Duodenal mucosa (tissue), 2 donors: ENCODE measurements at regions not wholly inside any gene's neighbourhood (a gene's known extent, or its start where the extent isn't known, plus 50 kb on each side); places are given as distances from the start of the nearest gene placed in this dataset.

Experiments
- H3K27ac ChIP-seq: one replicate; pipeline ENCODE4 v1.7.0; 2013; ENCODE audit warnings: low read depth, low read length
- H3K27me3 ChIP-seq, 2 donors: one replicate each; pipeline ENCODE4 v1.7.0; 2013; ENCODE audit warnings: low read length in 2 of 2, control low read depth in 1 of 2; ENCODE audit not compliant: insufficient read depth in 2 of 2, control insufficient read depth in 1 of 2
- H3K36me3 ChIP-seq, 2 donors: one replicate each; pipeline ENCODE4 v1.7.0; 2013; ENCODE audit warnings: low read length in 2 of 2, control low read depth in 1 of 2; ENCODE audit not compliant: insufficient read depth in 2 of 2, control insufficient read depth in 1 of 2
- H3K4me1 ChIP-seq, 2 donors: one replicate each; pipeline ENCODE4 v1.7.0; 2013; ENCODE audit warnings: low read length in 2 of 2, control low read depth in 1 of 2; ENCODE audit not compliant: insufficient read depth in 2 of 2, control insufficient read depth in 1 of 2
- H3K4me3 ChIP-seq, 2 donors: one replicate each; pipeline ENCODE4 v1.7.0; 2013; ENCODE audit warnings: low read length in 2 of 2, low read depth in 1 of 2
- H3K9ac ChIP-seq, 2 donors: one replicate each; pipeline ENCODE4 v1.7.0; 2013; ENCODE audit warnings: low read length in 2 of 2, low read depth in 1 of 2
- H3K9me3 ChIP-seq, 2 donors: one replicate each; pipeline ENCODE4 v1.7.0; 2013; ENCODE audit warnings: low read length in 2 of 2, control low read depth in 1 of 2; ENCODE audit not compliant: control insufficient read depth in 1 of 2

DNA sequence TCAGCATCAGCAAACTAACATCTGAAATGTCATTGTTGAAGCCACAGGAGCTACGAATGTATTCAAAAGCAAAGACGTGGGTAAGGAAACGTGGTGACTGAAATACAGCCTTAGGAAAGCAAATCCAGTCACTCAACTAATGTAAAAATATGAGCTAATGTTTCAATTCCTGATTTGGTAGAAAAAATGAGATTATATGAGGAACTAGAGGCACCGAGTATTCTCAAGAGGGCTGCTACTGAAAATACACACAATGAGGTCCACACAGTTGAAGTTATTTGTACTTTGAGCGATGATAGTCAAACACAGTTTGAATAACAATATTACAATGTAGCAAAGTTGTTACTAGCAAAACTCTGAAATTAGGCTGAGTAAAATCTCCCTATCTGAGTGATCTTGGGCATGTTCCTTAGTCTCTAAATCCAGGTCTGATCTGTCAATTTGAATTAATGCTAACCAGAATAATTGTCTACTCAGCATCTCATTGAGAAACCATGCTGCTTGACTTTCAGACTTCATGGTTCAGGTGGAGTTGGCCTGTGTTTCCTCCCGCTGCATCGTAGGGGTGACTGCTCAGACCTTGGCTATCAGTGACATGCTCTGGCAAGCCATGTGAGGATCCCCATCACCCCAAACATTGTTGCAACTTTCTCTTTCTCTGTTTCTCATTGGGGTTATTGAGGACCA, 467.1 kb upstream of the SOX5 start:
- no peak overlapping the region for H3K9ac ChIP-seq
- no peaks in the 10 kb centered on the region for H3K4me1 ChIP-seq
- no peaks in the 10 kb centered on the region for H3K27me3 ChIP-seq
- H3K36me3 ChIP-seq, result no peaks in the 10 kb centered on the region
- peaks cover 0 to 8% of the 10 kb centered on the region in 2 donors for H3K9me3 ChIP-seq
- no peak overlapping the region for H3K4me3 ChIP-seq
- no peak overlapping the region for H3K27ac ChIP-seq

DNA sequence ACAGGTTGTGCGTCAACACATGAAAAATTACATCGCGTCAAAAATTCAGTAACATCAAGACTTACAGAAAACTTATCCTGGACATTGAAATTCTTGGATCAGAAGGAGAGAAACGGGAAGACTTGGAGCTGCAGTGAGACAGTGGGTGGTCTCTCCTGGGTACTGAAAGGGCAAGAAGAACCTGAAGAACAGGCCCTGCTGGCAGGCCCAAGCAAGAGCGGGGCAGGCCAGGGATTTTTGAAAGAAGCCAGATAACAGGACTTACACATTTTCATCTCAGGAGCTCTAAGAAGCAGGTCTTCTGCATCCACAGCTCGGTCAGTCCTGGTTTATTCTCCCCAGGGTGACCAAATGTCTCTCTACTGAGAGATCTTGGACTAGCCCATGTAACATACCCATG, 466.5 kb upstream of the SOX5 start:
- H3K36me3 ChIP-seq, result no peaks in the 10 kb centered on the region
- H3K4me3 ChIP-seq, result no peak overlapping the region
- H3K27me3 ChIP-seq, result no peaks in the 10 kb centered on the region
- H3K9me3 ChIP-seq, result peaks cover 0 to 8% of the 10 kb centered on the region in 2 donors
- no peaks in the 10 kb centered on the region for H3K4me1 ChIP-seq
- no peak overlapping the region for H3K9ac ChIP-seq
- no peak overlapping the region for H3K27ac ChIP-seq

DNA sequence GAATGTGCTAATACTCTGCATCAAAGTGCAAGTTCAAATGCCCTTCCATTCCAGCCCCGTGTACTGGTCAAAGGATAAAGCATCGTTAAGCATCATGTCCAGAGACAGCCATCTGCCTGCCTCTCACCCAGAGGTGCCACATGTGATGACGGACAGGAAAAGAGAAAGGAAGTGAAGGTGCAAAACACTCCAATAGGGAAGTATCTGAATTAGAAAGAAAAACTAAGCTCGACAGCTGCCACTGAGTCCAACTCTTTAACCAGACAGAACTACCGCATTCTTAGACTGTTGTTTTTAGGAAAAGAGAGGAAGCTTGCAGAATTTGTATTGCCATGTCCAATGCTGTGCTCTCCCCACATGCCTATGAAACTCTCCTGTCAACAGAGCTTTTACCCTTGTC, 465.0 kb upstream of the SOX5 start:
- no peak overlapping the region for H3K27ac ChIP-seq
- H3K4me1 ChIP-seq, result no peaks in the 10 kb centered on the region
- H3K9me3 ChIP-seq, result peaks cover 0 to 4% of the 10 kb centered on the region in 2 donors
- no peaks in the 10 kb centered on the region for H3K27me3 ChIP-seq
- no peaks in the 10 kb centered on the region for H3K36me3 ChIP-seq
- no peak overlapping the region for H3K4me3 ChIP-seq
- no peak overlapping the region for H3K9ac ChIP-seq

DNA sequence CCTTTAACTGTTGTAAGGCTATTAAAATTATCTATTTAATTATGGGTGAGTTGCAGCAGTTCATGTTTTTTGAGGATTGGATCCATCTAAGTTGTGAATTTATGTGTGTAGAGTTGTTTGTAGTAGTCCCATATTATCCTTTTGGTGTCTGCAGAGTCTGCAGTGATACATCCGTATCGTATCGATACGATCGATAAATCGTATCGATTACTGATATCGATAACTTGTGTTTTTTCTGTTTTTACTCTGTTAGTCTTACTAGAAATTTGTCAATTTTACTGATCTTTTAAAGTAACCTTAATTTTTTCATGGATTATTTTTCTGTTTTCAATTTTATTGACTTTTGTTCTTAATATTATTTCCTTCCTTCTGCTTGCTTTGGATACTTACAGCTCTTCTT, 462.5 kb upstream of the SOX5 start:
- Histone ChIP-seq H3K4me1 (no peaks in the 10 kb centered on the region), H3K36me3 (no peaks in the 10 kb centered on the region), H3K4me3 (no peak overlapping the region), H3K27ac (no peak overlapping the region), H3K9ac (no peak overlapping the region), H3K9me3 (no peaks in the 10 kb centered on the region), H3K27me3 (no peaks in the 10 kb centered on the region)

DNA sequence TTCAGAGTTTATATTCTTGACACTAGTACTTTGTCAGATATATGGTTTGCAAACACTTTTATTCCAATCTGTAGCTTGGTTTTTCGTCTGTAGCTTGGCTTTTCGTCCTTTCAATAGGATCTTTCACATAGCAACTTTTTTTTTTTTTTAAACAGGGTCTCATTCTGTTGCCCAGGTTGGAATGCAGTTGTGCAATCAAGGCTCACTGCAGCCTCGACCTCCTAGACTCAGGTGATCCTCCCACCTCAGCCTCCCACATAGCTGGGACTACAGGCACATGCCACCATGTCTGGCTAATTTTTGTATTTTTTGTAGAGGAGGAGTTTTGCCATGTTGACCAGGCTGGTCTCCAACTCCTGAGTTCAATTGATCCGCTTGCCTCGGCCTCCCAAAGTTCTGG, 460.4 kb upstream of the SOX5 start:
- Histone ChIP-seq H3K9ac (no peak overlapping the region), H3K27ac (no peak overlapping the region), H3K9me3 (no peaks in the 10 kb centered on the region), H3K36me3 (no peaks in the 10 kb centered on the region), H3K4me3 (no peak overlapping the region), H3K4me1 (no peaks in the 10 kb centered on the region), H3K27me3 (no peaks in the 10 kb centered on the region)

DNA sequence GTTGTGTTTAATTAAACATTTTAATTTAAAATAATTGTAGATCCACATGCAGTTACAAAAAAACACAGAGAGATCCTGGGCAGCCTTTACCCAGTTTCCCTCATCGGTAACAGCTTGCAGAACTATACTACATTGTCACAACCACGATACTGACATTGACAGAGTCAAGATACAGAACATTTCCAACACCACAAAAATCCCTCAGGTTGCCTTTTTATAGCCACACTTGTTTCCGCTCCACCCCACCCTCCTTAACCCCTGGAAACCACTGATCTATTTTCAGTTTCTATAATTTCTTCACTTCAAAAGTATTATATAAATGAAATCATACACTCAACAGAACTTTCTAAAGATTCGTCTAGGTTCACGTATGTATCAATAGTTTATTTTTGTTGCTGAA, 458.8 kb upstream of the SOX5 start:
- Histone ChIP-seq H3K27me3 (no peaks in the 10 kb centered on the region), H3K27ac (no peak overlapping the region), H3K36me3 (no peaks in the 10 kb centered on the region), H3K9me3 (no peaks in the 10 kb centered on the region), H3K9ac (no peak overlapping the region), H3K4me1 (no peaks in the 10 kb centered on the region), H3K4me3 (no peak overlapping the region)

DNA sequence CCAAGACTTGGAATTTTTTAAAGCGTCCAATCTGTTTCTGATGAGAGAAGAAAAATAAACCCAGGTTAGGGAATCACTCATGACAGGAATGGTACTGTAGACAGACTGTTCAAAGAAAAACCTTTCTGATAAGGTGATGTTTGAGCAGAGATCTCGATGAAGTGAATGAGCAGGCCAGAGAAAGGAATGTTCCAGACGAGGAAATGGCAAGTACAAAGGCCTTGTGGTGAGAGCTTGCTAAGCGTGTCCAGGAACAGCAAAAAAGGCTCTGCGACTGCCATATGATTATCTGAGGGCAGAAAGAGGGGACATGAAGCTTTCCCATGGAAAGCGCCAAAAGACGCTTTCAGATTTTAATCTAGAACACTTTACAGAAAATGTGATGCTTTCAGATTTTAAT, 458.4 kb upstream of the SOX5 start:
- H3K9ac ChIP-seq, result no peak overlapping the region
- no peaks in the 10 kb centered on the region for H3K4me1 ChIP-seq
- no peaks in the 10 kb centered on the region for H3K27me3 ChIP-seq
- no peak overlapping the region for H3K4me3 ChIP-seq
- H3K27ac ChIP-seq, result no peak overlapping the region
- no peaks in the 10 kb centered on the region for H3K36me3 ChIP-seq
- no peaks in the 10 kb centered on the region for H3K9me3 ChIP-seq

DNA sequence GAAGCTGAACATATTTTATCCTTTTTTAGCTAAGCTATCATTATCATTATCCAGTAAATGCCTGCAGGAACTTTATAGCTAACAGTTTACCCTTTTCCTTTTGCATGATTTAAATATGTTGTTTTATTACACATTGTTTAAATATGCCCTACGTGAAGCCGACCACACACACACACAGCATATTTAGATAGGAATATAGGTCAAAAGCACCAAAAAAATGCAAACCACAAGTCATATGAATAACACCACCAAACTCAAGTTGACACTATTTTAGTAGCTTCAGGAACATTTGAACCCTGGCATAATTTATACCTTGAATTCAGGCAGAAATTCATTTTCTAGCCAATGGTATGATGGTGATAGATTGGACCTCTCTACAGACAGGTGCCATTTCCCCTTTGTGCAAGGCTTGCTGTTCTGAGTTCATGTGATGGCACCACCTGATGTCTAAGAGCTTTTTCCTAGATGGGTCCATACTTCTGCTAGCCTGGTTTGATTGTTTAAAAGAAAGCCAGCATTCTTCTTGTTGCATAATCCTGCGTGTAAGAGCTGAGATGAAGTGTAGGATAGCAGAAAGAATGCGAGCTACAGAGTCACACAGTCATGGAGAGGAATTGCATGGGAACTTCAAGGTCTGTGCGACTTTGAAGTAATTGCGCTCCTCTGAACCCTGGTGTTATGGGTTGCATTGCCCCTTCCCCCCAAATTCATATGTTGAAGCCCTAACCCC, 454.8 kb upstream of the SOX5 start:
- H3K9me3 ChIP-seq, result no peaks in the 10 kb centered on the region
- H3K27me3 ChIP-seq, result no peaks in the 10 kb centered on the region
- H3K36me3 ChIP-seq, result no peaks in the 10 kb centered on the region
- H3K4me3 ChIP-seq, result no peak overlapping the region
- no peaks in the 10 kb centered on the region for H3K4me1 ChIP-seq
- H3K9ac ChIP-seq, result no peak overlapping the region
- no peak overlapping the region for H3K27ac ChIP-seq

DNA sequence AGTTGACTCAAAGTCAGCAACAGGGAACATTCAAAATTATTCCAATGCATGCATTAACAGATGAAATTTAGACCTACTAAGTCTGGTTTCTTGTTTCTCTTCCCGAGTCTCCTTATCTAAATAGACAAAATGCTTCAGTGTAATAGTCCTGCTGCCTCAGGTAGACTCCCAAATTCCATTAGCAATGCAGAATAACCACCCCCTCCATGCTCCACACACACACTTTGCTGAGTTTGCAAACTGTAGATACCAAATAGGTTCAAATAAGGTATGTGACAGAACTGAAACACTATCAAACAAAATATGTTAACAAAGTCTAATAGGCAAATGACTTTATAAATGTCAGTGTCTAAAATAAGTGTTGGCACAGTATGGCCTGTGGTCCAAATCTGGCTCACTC, 451.1 kb upstream of the SOX5 start:
- Histone ChIP-seq H3K36me3 (no peaks in the 10 kb centered on the region), H3K4me3 (no peak overlapping the region), H3K9me3 (no peaks in the 10 kb centered on the region), H3K9ac (no peak overlapping the region), H3K27me3 (no peaks in the 10 kb centered on the region), H3K4me1 (no peaks in the 10 kb centered on the region), H3K27ac (no peak overlapping the region)

DNA sequence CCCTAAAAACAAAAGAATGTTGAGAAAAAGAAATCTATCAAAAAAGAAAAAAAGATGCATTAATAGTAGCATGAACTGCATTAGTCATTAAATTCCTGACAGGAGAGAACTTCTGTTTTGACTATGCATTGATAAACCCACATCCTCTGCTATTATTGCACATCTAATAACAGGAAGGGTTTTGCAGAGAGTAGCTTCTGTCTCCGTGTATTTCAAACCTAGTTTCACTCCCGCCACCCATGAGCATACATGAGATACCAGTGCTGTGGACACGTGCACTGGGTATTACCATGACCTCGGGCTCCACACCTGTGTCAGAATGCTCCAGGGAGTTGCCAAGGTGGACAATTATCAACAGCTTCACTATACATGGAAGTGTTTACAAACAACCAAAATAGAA, 449.1 kb upstream of the SOX5 start:
- H3K9me3 ChIP-seq, result no peaks in the 10 kb centered on the region
- H3K4me1 ChIP-seq, result no peaks in the 10 kb centered on the region
- no peak overlapping the region for H3K4me3 ChIP-seq
- H3K27ac ChIP-seq, result no peak overlapping the region
- no peak overlapping the region for H3K9ac ChIP-seq
- no peaks in the 10 kb centered on the region for H3K36me3 ChIP-seq
- H3K27me3 ChIP-seq, result no peaks in the 10 kb centered on the region
